ENCODE measurements at regions not wholly inside any gene's neighbourhood (a gene's known extent, or its start where the extent isn't known, plus 50 kb on each side); places are given as distances from the start of the nearest gene placed in this dataset.
"Not testable (repeated sequence)": the region's sequence is repeated elsewhere in the genome, so short reads cannot be mapped to it uniquely, and the experiment has no call there.

GRCh38 chr2:131835621-131836091, 308.0 kb downstream of the CCDC74A start:
- no peaks in the 10 kb centered on the region for H3K36me3 ChIP-seq (ENCODE audit: low read depth, missing control alignments)
- no peak overlapping the region for H3K27ac ChIP-seq
- H3K9me3 ChIP-seq: no peaks in the 10 kb centered on the region
- DNase-seq: no peak
- no peaks in the 10 kb centered on the region for H3K27me3 ChIP-seq
- no peaks in the 10 kb centered on the region for H3K4me1 ChIP-seq
- intact Hi-C loops (cut with DNase I; ENCODE audit: low total_unique reads): no loop called here
- no peak for TF ChIP-seq POLR2A (IDR thresholded peaks at IDR 0.05)
- TF ChIP-seq, protein P1, sequence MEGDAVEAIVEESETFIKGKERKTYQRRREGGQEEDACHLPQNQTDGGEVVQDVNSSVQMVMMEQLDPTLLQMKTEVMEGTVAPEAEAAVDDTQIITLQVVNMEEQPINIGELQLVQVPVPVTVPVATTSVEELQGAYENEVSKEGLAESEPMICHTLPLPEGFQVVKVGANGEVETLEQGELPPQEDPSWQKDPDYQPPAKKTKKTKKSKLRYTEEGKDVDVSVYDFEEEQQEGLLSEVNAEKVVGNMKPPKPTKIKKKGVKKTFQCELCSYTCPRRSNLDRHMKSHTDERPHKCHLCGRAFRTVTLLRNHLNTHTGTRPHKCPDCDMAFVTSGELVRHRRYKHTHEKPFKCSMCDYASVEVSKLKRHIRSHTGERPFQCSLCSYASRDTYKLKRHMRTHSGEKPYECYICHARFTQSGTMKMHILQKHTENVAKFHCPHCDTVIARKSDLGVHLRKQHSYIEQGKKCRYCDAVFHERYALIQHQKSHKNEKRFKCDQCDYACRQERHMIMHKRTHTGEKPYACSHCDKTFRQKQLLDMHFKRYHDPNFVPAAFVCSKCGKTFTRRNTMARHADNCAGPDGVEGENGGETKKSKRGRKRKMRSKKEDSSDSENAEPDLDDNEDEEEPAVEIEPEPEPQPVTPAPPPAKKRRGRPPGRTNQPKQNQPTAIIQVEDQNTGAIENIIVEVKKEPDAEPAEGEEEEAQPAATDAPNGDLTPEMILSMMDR (IDR thresholded peaks at IDR 0.05): no peak
- 91% methylated on average over 24 of the region's 24 CpGs; no CpG with 5 or more reads in 1 of the 2 donors for WGBS, 2 donors
- no peak overlapping the region for H3K4me3 ChIP-seq

DNA sequence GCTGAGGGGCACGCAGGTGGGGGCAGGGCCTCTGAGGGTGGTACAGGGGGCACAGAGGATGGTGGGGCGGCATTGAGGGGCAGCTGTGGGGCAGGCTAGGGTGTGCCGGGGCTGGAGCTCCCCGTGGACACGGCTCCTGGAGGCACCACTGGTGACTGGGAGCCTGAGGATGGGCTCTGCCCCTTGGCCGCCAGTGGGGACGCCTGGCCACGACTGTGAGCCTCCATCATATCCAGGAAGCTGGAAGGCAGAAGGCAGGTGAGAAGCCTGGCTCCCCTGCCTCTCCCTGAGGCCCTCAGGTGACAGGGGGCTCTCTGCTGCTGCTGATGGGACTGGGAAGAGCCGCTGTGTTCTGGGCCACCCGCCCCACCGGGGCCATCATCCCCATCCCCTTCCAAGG, 308.4 kb downstream of the CCDC74A start:
- WGBS, 2 donors: 82 to 90% methylated on average over 3 to 11 of the region's 11 CpGs
- DNase-seq; H3K9me3 ChIP-seq; H3K4me3 ChIP-seq; intact Hi-C loops (cut with DNase I; ENCODE audit: low total_unique reads); H3K27ac ChIP-seq; H3K4me1 ChIP-seq; H3K27me3 ChIP-seq; H3K36me3 ChIP-seq (ENCODE audit: low read depth, missing control alignments): not testable (repeated sequence)

GRCh38 chr2:131844044-131844443, 316.4 kb downstream of the CCDC74A start:
- intact Hi-C loops (cut with DNase I; ENCODE audit: low total_unique reads); DNase-seq; H3K4me3 ChIP-seq; H3K4me1 ChIP-seq; H3K9me3 ChIP-seq; H3K36me3 ChIP-seq (ENCODE audit: low read depth, missing control alignments); H3K27ac ChIP-seq; H3K27me3 ChIP-seq: not testable (repeated sequence)
- 77 to 80% methylated on average over 2 of the region's 2 CpGs for WGBS, 2 donors

GRCh38 chr2:131856202-131856601, 305.6 kb downstream of the ANKRD30BL start:
- H3K27ac ChIP-seq; intact Hi-C loops (cut with DNase I; ENCODE audit: low total_unique reads); DNase-seq; H3K36me3 ChIP-seq (ENCODE audit: low read depth, missing control alignments); H3K4me1 ChIP-seq; H3K4me3 ChIP-seq; H3K9me3 ChIP-seq; H3K27me3 ChIP-seq: not testable (repeated sequence)
- WGBS, 2 donors: 36 to 64% methylated on average over 1 of the region's 1 CpG

DNA sequence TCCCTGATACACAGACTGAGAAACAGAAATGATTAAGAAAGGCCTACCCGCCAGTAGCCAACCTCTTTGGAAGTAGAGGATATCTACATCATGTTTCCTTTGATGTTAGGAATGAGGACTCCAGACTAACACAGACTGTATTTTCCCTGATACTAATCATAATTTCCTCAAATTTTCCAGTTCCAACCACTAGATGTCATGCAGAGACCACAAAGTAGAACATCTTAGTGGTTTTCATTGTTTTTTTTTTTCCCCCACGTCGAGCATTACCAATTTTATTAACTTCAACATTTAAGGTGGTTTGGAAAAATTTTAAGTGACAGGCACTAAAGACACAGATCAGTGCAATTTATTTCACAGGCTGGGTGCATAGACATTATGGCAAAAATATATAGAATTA, 303.6 kb downstream of the ANKRD30BL start:
- H3K36me3 ChIP-seq (ENCODE audit: low read depth, missing control alignments); intact Hi-C loops (cut with DNase I; ENCODE audit: low total_unique reads); H3K4me3 ChIP-seq; H3K9me3 ChIP-seq; H3K27me3 ChIP-seq; H3K27ac ChIP-seq; DNase-seq; H3K4me1 ChIP-seq: not testable (repeated sequence)
- TF ChIP-seq, protein P1 (IDR thresholded peaks at IDR 0.05): peak in 1 of 3 experiments; percentile 36
- WGBS, 2 donors: 27 to 32% methylated on average over 3 of the region's 3 CpGs

Small RNA genes in the stretch of these regions (small RNA-seq; reads per million reads assigned to genes)
- gene RNU6-617P: 0 reads per million in 2 donors

Data from testis (tissue), 2 donors.